A673 (cell line): ENCODE measurements at regions not wholly inside any gene's neighbourhood (a gene's known extent, or its start where the extent isn't known, plus 50 kb on each side); places are given as distances from the start of the nearest gene placed in this dataset.

Experiments
- EZH2 ChIP-seq: fragments of 200-600 bp; sonication (generic); IDR thresholded peaks from 2 replicates; pipeline ENCODE4 v1.6.1; 2017; ENCODE audit warnings: borderline replicate concordance, low read depth, mild to moderate bottlenecking, mixed read lengths, antibody characterized with exemption, low read length; ENCODE audit not compliant: poor library complexity, severe bottlenecking
- TF ChIP-seq, protein P1 (sequence below): fragments of 300-800, 200-600 bp; sonication (generic); conservative IDR thresholded peaks from 2 replicates; pipeline ENCODE4 v1.5.1; 2017; ENCODE audit warnings: low read depth, mild to moderate bottlenecking, antibody characterized with exemption, low read length, moderate library complexity, mixed read lengths

DNA sequence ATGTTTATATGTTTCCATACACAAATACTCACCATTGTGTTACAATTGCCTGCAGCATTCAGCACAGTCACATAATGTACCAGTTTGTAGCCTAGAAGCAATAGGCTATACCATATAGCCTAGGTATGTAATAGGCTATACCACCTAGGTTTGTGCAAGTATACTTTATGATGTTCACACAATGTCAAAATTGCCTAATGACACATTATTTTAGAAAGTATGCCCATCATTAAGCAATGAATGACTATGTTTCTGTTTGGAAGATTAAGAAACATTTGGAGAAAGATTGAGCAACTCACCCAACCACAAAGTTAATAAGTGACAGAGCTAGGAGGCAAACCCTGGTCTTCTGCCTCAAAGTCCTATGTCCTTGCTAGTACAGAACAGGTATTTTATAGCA, 96.8 kb upstream of the GRIA3 start:
- TF ChIP-seq EZH2: no peak
- TF ChIP-seq, protein P1, sequence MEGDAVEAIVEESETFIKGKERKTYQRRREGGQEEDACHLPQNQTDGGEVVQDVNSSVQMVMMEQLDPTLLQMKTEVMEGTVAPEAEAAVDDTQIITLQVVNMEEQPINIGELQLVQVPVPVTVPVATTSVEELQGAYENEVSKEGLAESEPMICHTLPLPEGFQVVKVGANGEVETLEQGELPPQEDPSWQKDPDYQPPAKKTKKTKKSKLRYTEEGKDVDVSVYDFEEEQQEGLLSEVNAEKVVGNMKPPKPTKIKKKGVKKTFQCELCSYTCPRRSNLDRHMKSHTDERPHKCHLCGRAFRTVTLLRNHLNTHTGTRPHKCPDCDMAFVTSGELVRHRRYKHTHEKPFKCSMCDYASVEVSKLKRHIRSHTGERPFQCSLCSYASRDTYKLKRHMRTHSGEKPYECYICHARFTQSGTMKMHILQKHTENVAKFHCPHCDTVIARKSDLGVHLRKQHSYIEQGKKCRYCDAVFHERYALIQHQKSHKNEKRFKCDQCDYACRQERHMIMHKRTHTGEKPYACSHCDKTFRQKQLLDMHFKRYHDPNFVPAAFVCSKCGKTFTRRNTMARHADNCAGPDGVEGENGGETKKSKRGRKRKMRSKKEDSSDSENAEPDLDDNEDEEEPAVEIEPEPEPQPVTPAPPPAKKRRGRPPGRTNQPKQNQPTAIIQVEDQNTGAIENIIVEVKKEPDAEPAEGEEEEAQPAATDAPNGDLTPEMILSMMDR: no peak
